HepG2 (cell line): ENCODE measurements at regions not wholly inside any gene's neighbourhood (a gene's known extent, or its start where the extent isn't known, plus 50 kb on each side); places are given as distances from the start of the nearest gene placed in this dataset.

Experiments used
- ATAC-seq: fragments of 200-7000 bp; cut with Tn5 transposase; 3 replicates; pipeline ENCODE4 v1.9.1; 2020; ENCODE audit warnings: mild to moderate bottlenecking, moderate library complexity
- BruUV-seq: library from RNA; stranded (reverse); fragments of 400-500 nt; replicated peaks from 2 replicates; lab custom pipeline; 2021; lab: Mats Ljungman, UMichigan
- CTCF ChIA-PET: fragments of 300-600 bp; formaldehyde crosslinking; extraction: SDS; loops from one replicate; lab custom pipeline; 2021; ENCODE audit warnings: low total read pairs, inconsistent platforms, low intra/inter-chr PET ratio; lab: Yijun Ruan, JAX
- POLR2A ChIA-PET: fragments of 350-600 bp; sonication (Branson Sonifier 250); formaldehyde crosslinking; loops from one replicate; lab custom pipeline; 2020; ENCODE audit warnings: antibody characterized with exemption, inconsistent platforms; lab: Yijun Ruan, JAX
- DNase-seq: peaks from one replicate; pipeline ENCODE4 v3.0.0-alpha.2; 2015; ENCODE audit warnings: low spot score
- FAIRE-seq: peaks from 3 replicates; lab custom pipeline; 2011; peaks lifted over from hg19 to GRCh38; lab: Jason Lieb, UNC
- H2AFZ ChIP-seq: one replicate; pipeline ENCODE4 v1.6.1; 2011; ENCODE audit warnings: low read length, inconsistent platforms
- H3K27ac ChIP-seq: fragments of 300-600 bp; 3 replicates; pipeline ENCODE4 v1.8.0; 2011; ENCODE audit warnings: mixed run types, mild to moderate bottlenecking, mixed read lengths, low read length, inconsistent platforms; ENCODE audit not compliant: insufficient read depth; ENCODE audit errors: extremely low read length
- H3K27me3 ChIP-seq, 2 experiments: fragments of 200-600 bp in 1 of 2; 2 replicates in 1 of 2; 3 replicates in 1 of 2; pipeline versions ENCODE4 v1.6.0 to v1.8.0; 2011; ENCODE audit warnings: low read length in 2 of 2, mild to moderate bottlenecking in 2 of 2, moderate library complexity in 2 of 2, inconsistent platforms in 1 of 2; ENCODE audit not compliant: insufficient read depth in 2 of 2, control insufficient read depth in 1 of 2
- H3K36me3 ChIP-seq, 2 experiments: fragments of 200-600 bp in 1 of 2; replicated peaks in 1 of 2; 2 replicates in 1 of 2; 3 replicates in 1 of 2; pipeline versions ENCODE4 v1.5.1 to v1.8.0; 2011; ENCODE audit warnings: low read length in 2 of 2, inconsistent platforms in 1 of 2; ENCODE audit not compliant: insufficient read depth in 2 of 2, control insufficient read depth in 1 of 2
- H3K4me1 ChIP-seq: 2 replicates; pipeline ENCODE4 v1.5.1; 2012; ENCODE audit warnings: low read length, inconsistent platforms; ENCODE audit not compliant: insufficient read depth
- H3K4me2 ChIP-seq: 2 replicates; pipeline ENCODE4 v1.6.0; 2011; ENCODE audit warnings: low read depth, low read length, inconsistent platforms
- H3K4me3 ChIP-seq, 3 experiments: fragments of 200-600 bp in 1 of 3; sonication (generic), shearing (Covaris generic) in 1 of 3; replicated peaks in 1 of 3; 2 replicates each; pipeline ENCODE4 v1.5.1; 2011 to 2016; ENCODE audit warnings: low read length in 3 of 3, inconsistent platforms in 2 of 3, low read depth in 2 of 3, mild to moderate bottlenecking in 2 of 3, control low read depth in 1 of 3, mixed read lengths in 1 of 3; ENCODE audit not compliant: insufficient read depth in 1 of 3
- H3K79me2 ChIP-seq: one replicate; pipeline ENCODE4 v1.6.1; 2011; ENCODE audit warnings: low read length, inconsistent platforms; ENCODE audit not compliant: insufficient read depth
- H3K9ac ChIP-seq: 2 replicates; pipeline ENCODE4 v1.6.0; 2011; ENCODE audit warnings: mild to moderate bottlenecking, low read depth, low read length, inconsistent platforms; ENCODE audit not compliant: insufficient read depth
- H3K9me3 ChIP-seq: 2 replicates; pipeline ENCODE4 v1.5.1; 2012; ENCODE audit warnings: mild to moderate bottlenecking, low read length
- H4K20me1 ChIP-seq: 2 replicates; pipeline ENCODE4 v1.6.0; 2011; ENCODE audit warnings: inconsistent platforms, mild to moderate bottlenecking, low read length, moderate library complexity; ENCODE audit not compliant: insufficient read depth
- ETV6 ChIP-seq: sonication (generic); formaldehyde crosslinking; conservative IDR thresholded peaks from 2 replicates; pipeline ENCODE4 v1.4.0; 2020; ENCODE audit warnings: missing genetic modification reagents
- HNRNPLL ChIP-seq: fragments of 200-400 bp; formaldehyde crosslinking; IDR thresholded peaks from 2 replicates; pipeline ENCODE4 v1.6.1; 2017; ENCODE audit warnings: mild to moderate bottlenecking, low read depth, low read length; ENCODE audit not compliant: poor library complexity, severe bottlenecking
- KDM2A ChIP-seq: sonication (generic); formaldehyde crosslinking; IDR thresholded peaks from 2 replicates; pipeline ENCODE4 v1.4.0; 2020; ENCODE audit warnings: low read depth, missing genetic modification reagents, borderline replicate concordance
- MAFG ChIP-seq: sonication (generic); formaldehyde crosslinking; IDR thresholded peaks from 2 replicates; pipeline ENCODE4 v1.5.1; 2020; ENCODE audit warnings: mild to moderate bottlenecking, missing genetic modification reagents
- PHB2 ChIP-seq: fragments of 450-650 bp; IDR thresholded peaks from 2 replicates; pipeline ENCODE4 v1.6.1; 2018; ENCODE audit not compliant: partially characterized antibody
- RAD51 ChIP-seq: fragments of 450-650 bp; IDR thresholded peaks from 2 replicates; pipeline ENCODE4 v1.6.1; 2016; ENCODE audit warnings: borderline replicate concordance
- ZMYM4 ChIP-seq: sonication (generic); formaldehyde crosslinking; IDR thresholded peaks from 2 replicates; pipeline ENCODE4 v1.8.1; 2023; ENCODE audit warnings: mild to moderate bottlenecking, missing genetic modification reagents
- ZNF749 ChIP-seq: sonication (generic); formaldehyde crosslinking; IDR thresholded peaks from 2 replicates; pipeline ENCODE4 v1.8.0; 2022; ENCODE audit warnings: mild to moderate bottlenecking, missing genetic modification reagents, moderate library complexity, borderline replicate concordance
- ZNF782 ChIP-seq: sonication (generic); formaldehyde crosslinking; IDR thresholded peaks from 2 replicates; pipeline ENCODE4 v1.4.0; 2020; ENCODE audit warnings: missing genetic modification reagents, mild to moderate bottlenecking, borderline replicate concordance
- WGBS: methylation state at CpG from one replicate; pipeline ENCODE4 v1.1.6; 2017; ENCODE audit warnings: low lambda C conversion rate; 5-methylcytosine and 5-hydroxymethylcytosine counted together
- in situ Hi-C: cut with HindIII; loops from 2 replicates; pipeline ENCODE4 v1.10.0; 2017; ENCODE audit warnings: low pct_unique_long_range_greater_than_20kb; ENCODE audit not compliant: extremely low pct_ligation_motif_present
- intact Hi-C: fragments of 100-400 bp; cut with micrococcal nuclease; formaldehyde crosslinking; loops from one replicate; pipeline ENCODE4 v1.10.0; 2022; ENCODE audit not compliant: unreplicated experiment
- TF ChIP-seq, protein P1 (sequence below), 2 experiments: sonication (generic) in 1 of 2; formaldehyde crosslinking in 1 of 2; IDR thresholded peaks; 2 replicates each; pipeline versions ENCODE4 v1.4.0 to v1.6.1; 2016 to 2020; ENCODE audit warnings: borderline replicate concordance in 1 of 2, low read depth in 1 of 2, mild to moderate bottlenecking in 1 of 2, missing genetic modification reagents in 1 of 2

DNA sequence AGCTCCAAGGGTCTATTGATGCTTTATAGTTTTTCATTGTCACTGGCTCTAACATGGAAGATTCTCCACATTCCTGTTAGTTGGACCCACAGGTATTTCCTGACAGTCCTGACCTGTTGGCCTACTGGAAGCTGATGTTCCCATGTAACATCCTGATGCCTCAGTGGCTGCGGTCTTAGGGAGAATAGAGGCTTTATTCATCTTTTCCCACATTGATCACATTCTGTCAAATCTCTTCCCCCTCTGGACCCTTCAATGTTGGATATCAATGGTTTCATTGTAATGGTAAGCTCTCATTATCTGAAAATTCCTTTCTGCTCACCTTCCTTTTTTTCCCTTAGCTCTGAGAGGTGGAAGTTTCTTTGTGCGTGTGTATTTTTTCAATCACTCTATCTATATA is 280.9 kb upstream of the TBX3 start (continued):
- TF ChIP-seq, protein P1, sequence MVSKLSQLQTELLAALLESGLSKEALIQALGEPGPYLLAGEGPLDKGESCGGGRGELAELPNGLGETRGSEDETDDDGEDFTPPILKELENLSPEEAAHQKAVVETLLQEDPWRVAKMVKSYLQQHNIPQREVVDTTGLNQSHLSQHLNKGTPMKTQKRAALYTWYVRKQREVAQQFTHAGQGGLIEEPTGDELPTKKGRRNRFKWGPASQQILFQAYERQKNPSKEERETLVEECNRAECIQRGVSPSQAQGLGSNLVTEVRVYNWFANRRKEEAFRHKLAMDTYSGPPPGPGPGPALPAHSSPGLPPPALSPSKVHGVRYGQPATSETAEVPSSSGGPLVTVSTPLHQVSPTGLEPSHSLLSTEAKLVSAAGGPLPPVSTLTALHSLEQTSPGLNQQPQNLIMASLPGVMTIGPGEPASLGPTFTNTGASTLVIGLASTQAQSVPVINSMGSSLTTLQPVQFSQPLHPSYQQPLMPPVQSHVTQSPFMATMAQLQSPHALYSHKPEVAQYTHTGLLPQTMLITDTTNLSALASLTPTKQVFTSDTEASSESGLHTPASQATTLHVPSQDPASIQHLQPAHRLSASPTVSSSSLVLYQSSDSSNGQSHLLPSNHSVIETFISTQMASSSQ (IDR thresholded peaks at IDR 0.05; ENCODE audit: low read depth) = no peak
- TF ChIP-seq, protein P1 (CRISPR knock-in tag; IDR thresholded peaks at IDR 0.05; ENCODE audit: borderline replicate concordance) = no peak
- TF ChIP-seq ZNF782 (CRISPR knock-in tag) (no peak), RAD51 (no peak), ZNF749 (CRISPR knock-in tag) (no peak), ZMYM4 (no peak), MAFG (CRISPR knock-in tag) (no peak)

DNA sequence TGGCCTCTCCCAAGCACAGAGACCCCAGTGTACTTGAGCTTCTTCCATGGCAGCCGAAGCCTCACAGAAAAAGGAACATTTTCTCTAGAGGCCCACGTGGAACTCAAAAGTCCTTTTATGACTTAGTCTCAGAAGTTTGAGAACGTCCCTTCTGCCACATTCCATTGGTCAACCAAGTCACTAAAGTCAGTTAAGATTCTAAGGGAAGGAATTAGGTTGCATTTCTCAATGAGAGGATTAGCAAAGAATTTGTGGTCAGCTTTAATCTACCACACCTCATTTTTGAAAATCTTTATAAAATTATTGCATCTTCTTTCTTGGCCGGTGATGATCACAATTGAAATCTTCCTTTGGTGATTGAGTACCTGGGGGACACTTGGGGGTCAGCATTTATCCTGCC is 279.9 kb upstream of the TBX3 start:
- TF ChIP-seq KDM2A (no peak), PHB2 (no peak), ETV6 (no peak), HNRNPLL (no peak)
- DNase-seq (no peak), ATAC-seq (no peak), FAIRE-seq (no peak)
- H3K4me2 ChIP-seq = no peak overlapping the region
- intact Hi-C loops = no loop called here
- CTCF ChIA-PET = no interaction called here
- no peaks in the 10 kb centered on the region for H4K20me1 ChIP-seq
- WGBS = 45% methylated on average over 4 of the region's 4 CpGs
- H3K4me3 ChIP-seq = no peak overlapping the region
- BruUV-seq = no TSS peak
- H3K79me2 ChIP-seq = no peaks in the 10 kb centered on the region
- in situ Hi-C loops = no loop called here
- no peak overlapping the region for H3K9ac ChIP-seq
- no peak overlapping the region for H3K27ac ChIP-seq
- no peak overlapping the region for H2AFZ ChIP-seq
- H3K36me3 ChIP-seq = no peaks in the 10 kb centered on the region
- H3K27me3 ChIP-seq = no peaks in the 10 kb centered on the region
- POLR2A ChIA-PET = no interaction called here
- no peaks in the 10 kb centered on the region for H3K4me1 ChIP-seq
- no peaks in the 10 kb centered on the region for H3K9me3 ChIP-seq
